ENCODE measurements at regions not wholly inside any gene's neighbourhood (a gene's known extent, or its start where the extent isn't known, plus 50 kb on each side); places are given as distances from the start of the nearest gene placed in this dataset.

DNA sequence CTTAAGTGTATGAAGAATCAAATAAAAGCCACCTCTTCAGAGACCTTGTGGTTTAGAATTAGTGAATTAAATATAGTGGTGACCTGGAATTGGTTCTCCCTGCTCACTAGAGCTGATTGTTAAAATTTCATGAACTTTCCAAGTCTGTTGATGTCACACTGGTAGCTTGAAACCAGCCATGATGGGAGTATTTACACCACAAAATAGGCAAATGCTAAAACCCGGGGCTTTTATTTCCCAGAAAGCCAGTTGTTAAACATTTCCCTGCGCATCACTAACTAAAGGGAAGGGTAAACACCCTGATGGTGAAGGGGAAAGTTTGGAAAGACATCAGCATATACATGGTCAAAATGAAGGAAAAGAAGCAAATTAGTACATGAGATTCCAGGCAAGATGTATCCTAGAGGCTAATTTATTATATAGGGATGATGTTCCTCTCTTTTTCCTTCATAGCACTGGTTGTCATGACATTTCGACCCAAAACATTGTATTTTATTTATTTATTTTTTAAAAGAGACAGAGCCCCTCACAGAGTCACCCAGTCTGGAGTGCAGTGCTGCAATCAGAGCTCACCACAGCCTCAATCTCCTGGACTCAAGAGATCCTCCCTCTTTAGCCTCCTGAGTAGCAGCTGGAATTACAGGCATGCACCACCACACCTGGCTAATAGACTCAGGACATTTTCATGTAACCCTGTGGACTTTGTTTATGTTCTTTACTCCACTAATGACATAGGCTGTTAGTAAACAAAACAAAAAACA lies 123.2 kb downstream of the RIN2 start:
- H3K27me3 Mint-ChIP-seq (ENCODE audit: low read depth, unreplicated experiment), result no peaks in the 10 kb centered on the region
- peak overlapping the region; percentile 91 for H3K27ac Mint-ChIP-seq (ENCODE audit: unreplicated experiment)
- peak overlapping the region; percentile 87 for H3K27ac ChIP-seq (ENCODE audit: low read depth, low read length)
- H3K4me3 Mint-ChIP-seq (ENCODE audit: unreplicated experiment), result no peak overlapping the region
- DNase-seq (ENCODE audit: low read depth), result no peak
- H3K4me1 Mint-ChIP-seq (ENCODE audit: low read depth, unreplicated experiment), result peaks cover 43% of the 10 kb centered on the region
- H3K4me1 ChIP-seq (ENCODE audit: insufficient read depth, low read length), result peaks cover 22% of the 10 kb centered on the region
- no peaks in the 10 kb centered on the region for H3K27me3 ChIP-seq (ENCODE audit: insufficient read depth, low read length)
- H3K9ac ChIP-seq (ENCODE audit: low read length), result peak overlapping the region; percentile 60
- no peaks in the 10 kb centered on the region for H3K36me3 ChIP-seq (ENCODE audit: insufficient read depth, low read length)
- no peak for FAIRE-seq
- peaks cover 4% of the 10 kb centered on the region for H3K36me3 Mint-ChIP-seq (ENCODE audit: low read depth, unreplicated experiment)
- H4K20me1 ChIP-seq (ENCODE audit: insufficient read depth, low read length), result no peaks in the 10 kb centered on the region
- H3K9me3 ChIP-seq (ENCODE audit: insufficient read depth, low read depth, low read length), result no peaks in the 10 kb centered on the region
- H3K79me2 ChIP-seq (ENCODE audit: insufficient read depth, low read length), result no peaks in the 10 kb centered on the region
- TF ChIP-seq, protein P1, sequence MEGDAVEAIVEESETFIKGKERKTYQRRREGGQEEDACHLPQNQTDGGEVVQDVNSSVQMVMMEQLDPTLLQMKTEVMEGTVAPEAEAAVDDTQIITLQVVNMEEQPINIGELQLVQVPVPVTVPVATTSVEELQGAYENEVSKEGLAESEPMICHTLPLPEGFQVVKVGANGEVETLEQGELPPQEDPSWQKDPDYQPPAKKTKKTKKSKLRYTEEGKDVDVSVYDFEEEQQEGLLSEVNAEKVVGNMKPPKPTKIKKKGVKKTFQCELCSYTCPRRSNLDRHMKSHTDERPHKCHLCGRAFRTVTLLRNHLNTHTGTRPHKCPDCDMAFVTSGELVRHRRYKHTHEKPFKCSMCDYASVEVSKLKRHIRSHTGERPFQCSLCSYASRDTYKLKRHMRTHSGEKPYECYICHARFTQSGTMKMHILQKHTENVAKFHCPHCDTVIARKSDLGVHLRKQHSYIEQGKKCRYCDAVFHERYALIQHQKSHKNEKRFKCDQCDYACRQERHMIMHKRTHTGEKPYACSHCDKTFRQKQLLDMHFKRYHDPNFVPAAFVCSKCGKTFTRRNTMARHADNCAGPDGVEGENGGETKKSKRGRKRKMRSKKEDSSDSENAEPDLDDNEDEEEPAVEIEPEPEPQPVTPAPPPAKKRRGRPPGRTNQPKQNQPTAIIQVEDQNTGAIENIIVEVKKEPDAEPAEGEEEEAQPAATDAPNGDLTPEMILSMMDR (IDR thresholded peaks at IDR 0.05; ENCODE audit: insufficient read depth, low read depth, low read length), result no peak
- no peak for TF ChIP-seq EZH2 (IDR thresholded peaks at IDR 0.05; ENCODE audit: insufficient read depth, low read length)
- H3K4me3 ChIP-seq (ENCODE audit: insufficient read depth, low read depth, low read length), result no peak overlapping the region
- no peak overlapping the region for H2AFZ ChIP-seq (ENCODE audit: low read depth, low read length)
- peak overlapping the region; percentile 81 for H3K4me2 ChIP-seq (ENCODE audit: low read length)
- H3K9me3 Mint-ChIP-seq (ENCODE audit: unreplicated experiment), result no peaks in the 10 kb centered on the region

DNA sequence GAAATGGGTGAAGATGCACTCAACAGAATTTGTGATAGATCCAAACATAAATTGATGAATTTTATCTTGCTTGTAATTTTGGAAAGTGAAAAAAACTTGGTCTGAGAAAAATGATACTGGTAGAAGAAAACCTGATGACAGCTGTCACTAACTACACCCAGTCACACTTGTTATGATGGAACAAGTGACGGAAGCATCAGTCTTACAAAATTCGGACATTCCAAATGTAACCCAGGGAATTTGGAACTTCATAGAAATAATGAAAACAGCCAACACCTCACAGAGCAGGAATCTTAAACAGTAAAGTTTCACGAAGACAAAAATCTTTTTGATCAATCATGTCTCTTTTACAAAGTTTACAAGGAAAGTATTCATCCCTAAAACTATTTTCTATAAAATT lies 123.9 kb downstream of the RIN2 start:
- H3K4me1 Mint-ChIP-seq (ENCODE audit: low read depth, unreplicated experiment), result peaks cover 42% of the 10 kb centered on the region

More for the DNA sequence above, 123.9 kb downstream of the RIN2 start:
- H3K4me3 Mint-ChIP-seq (ENCODE audit: unreplicated experiment), result no peak overlapping the region
- H3K36me3 Mint-ChIP-seq (ENCODE audit: low read depth, unreplicated experiment), result peaks cover 4% of the 10 kb centered on the region
- Histone ChIP-seq H3K4me2 (ENCODE audit: low read length) (no peak overlapping the region), H3K9me3 (ENCODE audit: insufficient read depth, low read depth, low read length) (no peaks in the 10 kb centered on the region), H4K20me1 (ENCODE audit: insufficient read depth, low read length) (no peaks in the 10 kb centered on the region), H3K4me1 (ENCODE audit: insufficient read depth, low read length) (peaks cover 28% of the 10 kb centered on the region), H3K4me3 (ENCODE audit: insufficient read depth, low read depth, low read length) (no peak overlapping the region), H3K9ac (ENCODE audit: low read length) (no peak overlapping the region), H2AFZ (ENCODE audit: low read depth, low read length) (no peak overlapping the region), H3K27me3 (ENCODE audit: insufficient read depth, low read length) (no peaks in the 10 kb centered on the region), H3K79me2 (ENCODE audit: insufficient read depth, low read length) (no peaks in the 10 kb centered on the region), H3K27ac (ENCODE audit: low read depth, low read length) (peak overlapping the region; percentile 87), H3K36me3 (ENCODE audit: insufficient read depth, low read length) (no peaks in the 10 kb centered on the region)
- TF ChIP-seq, protein P1 (IDR thresholded peaks at IDR 0.05; ENCODE audit: insufficient read depth, low read depth, low read length), result no peak
- no peak for TF ChIP-seq EZH2 (IDR thresholded peaks at IDR 0.05; ENCODE audit: insufficient read depth, low read length)
- DNase-seq (ENCODE audit: low read depth), result no peak
- H3K27me3 Mint-ChIP-seq (ENCODE audit: low read depth, unreplicated experiment), result no peaks in the 10 kb centered on the region
- no peaks in the 10 kb centered on the region for H3K9me3 Mint-ChIP-seq (ENCODE audit: unreplicated experiment)
- FAIRE-seq, result no peak
- H3K27ac Mint-ChIP-seq (ENCODE audit: unreplicated experiment), result peak overlapping the region; percentile 41
